ENCODE measurements at regions not wholly inside any gene's neighbourhood (a gene's known extent, or its start where the extent isn't known, plus 50 kb on each side); places are given as distances from the start of the nearest gene placed in this dataset.

DNA sequence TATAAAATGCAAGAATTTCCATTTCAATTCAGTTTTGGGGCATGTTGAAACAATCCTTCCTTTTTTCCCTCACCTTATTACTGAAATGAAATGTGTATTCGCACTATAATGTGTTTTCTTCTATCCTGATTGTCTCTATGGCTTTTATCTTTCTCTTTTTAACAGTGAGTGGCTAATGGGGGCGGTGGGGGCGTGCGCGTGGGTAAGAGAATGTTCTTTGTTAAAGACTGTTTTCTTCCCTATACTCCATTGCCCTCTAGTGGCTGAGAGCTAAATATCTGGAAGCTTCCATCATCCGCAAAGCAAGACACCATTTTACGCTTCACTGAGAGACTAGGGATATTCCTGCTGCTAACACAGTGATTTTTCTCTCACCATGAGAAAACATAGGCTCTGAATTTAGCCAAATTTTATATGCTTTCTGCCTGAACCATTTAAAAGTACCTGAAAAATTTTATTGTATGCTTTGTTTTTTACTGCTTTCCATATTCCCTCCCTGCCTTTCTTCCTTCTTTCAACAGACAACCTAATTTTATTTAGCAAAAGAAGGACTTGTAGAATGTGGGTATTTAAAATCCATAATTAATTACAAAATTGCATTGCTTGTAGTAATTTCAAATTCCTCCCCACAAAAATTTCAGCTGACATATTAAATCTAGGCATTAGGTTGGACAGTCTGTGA is 194.0 kb downstream of the GASK1B start:
- peak; percentile 6 for FAIRE-seq
- DNase-seq (ENCODE audit: insufficient read length, low spot score), result peak; percentile 16

DNA sequence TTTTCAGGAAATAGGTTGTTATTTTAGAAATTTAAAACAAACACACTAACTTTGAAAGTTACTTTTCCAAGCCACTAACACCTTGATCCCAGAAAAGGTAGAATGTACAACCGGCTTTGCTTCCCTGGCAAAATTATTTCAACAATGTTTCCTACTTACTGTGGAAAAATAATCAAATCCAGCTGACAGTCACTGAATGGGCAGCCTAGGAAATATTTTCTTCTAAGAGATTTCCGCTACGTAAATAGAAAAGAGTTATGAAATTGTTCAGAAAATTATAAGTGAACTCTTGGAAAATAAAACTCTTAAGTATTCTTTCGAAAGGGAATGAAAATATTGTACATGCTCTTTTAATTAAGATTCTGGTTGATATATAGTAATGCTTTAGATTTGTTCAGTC is 195.7 kb downstream of the GASK1B start:
- FAIRE-seq, result no peak
- TF ChIP-seq, protein P1, sequence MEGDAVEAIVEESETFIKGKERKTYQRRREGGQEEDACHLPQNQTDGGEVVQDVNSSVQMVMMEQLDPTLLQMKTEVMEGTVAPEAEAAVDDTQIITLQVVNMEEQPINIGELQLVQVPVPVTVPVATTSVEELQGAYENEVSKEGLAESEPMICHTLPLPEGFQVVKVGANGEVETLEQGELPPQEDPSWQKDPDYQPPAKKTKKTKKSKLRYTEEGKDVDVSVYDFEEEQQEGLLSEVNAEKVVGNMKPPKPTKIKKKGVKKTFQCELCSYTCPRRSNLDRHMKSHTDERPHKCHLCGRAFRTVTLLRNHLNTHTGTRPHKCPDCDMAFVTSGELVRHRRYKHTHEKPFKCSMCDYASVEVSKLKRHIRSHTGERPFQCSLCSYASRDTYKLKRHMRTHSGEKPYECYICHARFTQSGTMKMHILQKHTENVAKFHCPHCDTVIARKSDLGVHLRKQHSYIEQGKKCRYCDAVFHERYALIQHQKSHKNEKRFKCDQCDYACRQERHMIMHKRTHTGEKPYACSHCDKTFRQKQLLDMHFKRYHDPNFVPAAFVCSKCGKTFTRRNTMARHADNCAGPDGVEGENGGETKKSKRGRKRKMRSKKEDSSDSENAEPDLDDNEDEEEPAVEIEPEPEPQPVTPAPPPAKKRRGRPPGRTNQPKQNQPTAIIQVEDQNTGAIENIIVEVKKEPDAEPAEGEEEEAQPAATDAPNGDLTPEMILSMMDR (IDR thresholded peaks at IDR 0.05; ENCODE audit: insufficient read depth, missing control alignments), result no peak
- DNase-seq (ENCODE audit: insufficient read length, low spot score), result no peak

More for the DNA sequence above, 194.0 kb downstream of the GASK1B start:
- TF ChIP-seq, protein P1 (IDR thresholded peaks at IDR 0.05; ENCODE audit: insufficient read depth, missing control alignments), result peak; percentile 88

DNA sequence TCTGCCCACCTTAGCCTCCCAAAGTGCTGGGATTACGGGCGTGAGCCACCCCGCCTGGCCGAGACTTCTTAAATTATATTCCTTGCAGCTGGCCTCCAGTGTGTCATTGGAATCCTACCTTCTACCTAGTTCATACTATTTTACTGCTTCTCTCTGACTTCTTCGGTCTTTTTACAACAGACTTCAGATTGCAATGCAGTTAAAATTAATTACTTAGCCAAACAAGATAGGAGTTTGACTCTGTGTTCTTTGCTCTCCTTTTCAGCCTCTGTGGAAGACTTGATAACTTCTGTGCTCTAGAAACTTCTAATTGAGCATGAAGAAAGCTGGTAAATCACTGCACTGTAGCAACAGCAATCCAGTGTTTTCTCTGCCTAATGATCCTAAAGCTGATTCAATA is 199.5 kb downstream of the GASK1B start:
- no peak for DNase-seq (ENCODE audit: insufficient read length, low spot score)
- TF ChIP-seq, protein P1 (IDR thresholded peaks at IDR 0.05; ENCODE audit: insufficient read depth, missing control alignments), result no peak
- FAIRE-seq, result no peak

DNA sequence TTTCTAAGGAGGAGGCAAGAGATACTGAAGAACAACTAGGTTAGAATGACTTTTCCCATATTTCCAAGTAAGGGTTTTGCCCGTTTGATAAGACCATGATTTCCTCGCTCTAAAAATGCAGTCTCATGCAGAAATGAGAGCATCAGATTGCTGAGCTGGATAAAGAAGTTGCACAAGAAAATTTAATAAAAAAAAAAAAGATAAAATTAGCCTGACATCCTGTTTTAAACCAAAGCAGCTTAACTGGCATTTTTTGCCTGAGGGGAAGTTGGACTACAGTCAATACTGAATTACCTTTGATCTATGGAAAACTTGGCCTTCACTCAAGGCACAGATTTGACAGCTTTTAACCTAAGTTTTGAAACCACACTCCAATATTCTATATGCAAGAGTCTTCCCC is 208.4 kb downstream of the GASK1B start:
- DNase-seq (ENCODE audit: insufficient read length, low spot score), result no peak
- TF ChIP-seq, protein P1 (IDR thresholded peaks at IDR 0.05; ENCODE audit: insufficient read depth, missing control alignments), result no peak
- no peak for FAIRE-seq

DNA sequence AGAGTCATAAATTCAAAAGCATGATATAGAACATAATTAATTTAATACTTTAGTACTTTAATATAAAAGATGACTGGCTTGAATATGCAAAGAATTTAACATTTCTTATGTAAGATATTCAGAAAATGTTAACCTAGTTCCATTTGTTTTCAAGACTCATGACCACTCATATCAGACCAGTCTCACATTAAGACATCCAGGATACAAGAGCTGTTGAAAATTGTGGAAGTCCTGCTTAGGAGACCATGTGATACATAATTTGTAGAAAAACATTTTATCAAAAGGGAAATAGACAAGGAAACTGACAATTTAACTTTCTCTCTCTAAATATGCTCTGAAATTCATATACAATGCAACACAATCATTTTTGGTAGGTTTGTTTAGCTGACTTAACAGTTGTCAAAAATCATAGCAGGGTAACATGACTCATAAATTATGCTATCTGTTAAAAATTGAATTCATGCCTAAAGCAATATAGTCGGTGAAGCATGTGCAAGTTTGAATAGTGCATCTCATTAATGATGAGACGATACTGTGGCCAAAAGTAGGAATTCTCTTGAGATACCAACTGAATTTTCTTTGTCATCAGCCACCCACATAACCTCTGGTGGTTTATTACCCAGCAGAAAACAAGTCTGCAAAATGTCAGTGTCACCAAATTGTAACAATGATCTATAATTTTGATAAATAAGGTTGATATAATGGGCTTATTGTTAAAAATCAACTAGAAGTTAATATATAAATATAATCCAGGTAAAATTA is 211.4 kb downstream of the GASK1B start:
- TF ChIP-seq, protein P1 (IDR thresholded peaks at IDR 0.05; ENCODE audit: insufficient read depth, missing control alignments), result no peak
- no peak for DNase-seq (ENCODE audit: insufficient read length, low spot score)
- no peak for FAIRE-seq

DNA sequence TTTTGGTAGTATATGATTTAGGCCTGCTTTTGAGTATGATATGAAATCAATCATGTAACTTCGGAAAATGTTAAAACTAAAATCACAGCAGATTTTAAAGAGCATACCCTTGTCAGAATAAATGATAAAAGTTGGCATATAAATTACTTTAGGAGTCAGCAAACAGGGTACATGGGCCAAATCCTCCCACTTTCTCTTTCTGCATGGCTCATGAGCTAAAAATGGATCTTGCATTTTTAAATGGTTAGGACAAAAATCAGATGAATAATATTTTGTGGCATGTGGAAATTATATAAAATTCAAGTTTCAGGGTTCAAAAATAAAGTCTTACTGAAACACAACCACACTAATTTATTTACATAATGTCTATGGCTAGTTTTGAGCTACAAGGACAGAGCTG is 214.9 kb downstream of the GASK1B start:
- no peak for DNase-seq (ENCODE audit: insufficient read length, low spot score)
- TF ChIP-seq, protein P1 (IDR thresholded peaks at IDR 0.05; ENCODE audit: insufficient read depth, missing control alignments), result no peak
- no peak for FAIRE-seq

DNA sequence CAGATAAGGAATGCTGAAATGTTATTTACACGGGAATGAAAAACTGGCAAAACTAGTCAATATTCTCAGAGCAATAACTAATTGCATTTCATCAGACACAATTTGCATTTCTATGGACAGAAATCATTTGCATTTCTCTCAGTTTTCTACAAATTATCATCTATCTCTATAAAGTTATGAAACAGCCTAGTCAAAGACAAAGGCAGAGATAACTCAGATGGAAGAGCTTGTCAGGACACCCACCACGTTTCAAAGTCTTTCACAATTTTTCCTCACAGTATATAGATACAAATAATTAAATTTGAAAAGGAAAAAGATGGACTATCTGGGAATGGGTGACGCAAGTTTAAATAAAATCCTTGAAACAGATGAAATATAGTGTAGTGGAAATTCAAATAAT is 230.8 kb downstream of the GASK1B start:
- DNase-seq (ENCODE audit: insufficient read length, low spot score) (no peak), FAIRE-seq (no peak)
- TF ChIP-seq, protein P1 (IDR thresholded peaks at IDR 0.05; ENCODE audit: insufficient read depth, missing control alignments), result no peak
